Neural progenitor cell (in vitro differentiated cells): ENCODE measurements at regions not wholly inside any gene's neighbourhood (a gene's known extent, or its start where the extent isn't known, plus 50 kb on each side); places are given as distances from the start of the nearest gene placed in this dataset.

ENCODE experiments used
- DNase-seq: peaks from one replicate; pipeline ENCODE4 v3.0.0-alpha.2; 2016; ENCODE audit warnings: low spot score
- H2AFZ ChIP-seq: fragments of 200-600 bp; sonication (generic); replicated peaks from 2 replicates; pipeline ENCODE4 v1.6.1; 2016; ENCODE audit warnings: antibody characterized with exemption
- H3F3A ChIP-seq: fragments of 200-600 bp; sonication (generic); 2 replicates; pipeline ENCODE4 v1.6.1; 2016; ENCODE audit warnings: antibody characterized with exemption, low read depth
- H3K27ac ChIP-seq: fragments of 200-600 bp; sonication (generic); 2 replicates; pipeline ENCODE4 v1.5.1; 2016; ENCODE audit warnings: mild to moderate bottlenecking
- H3K27me3 ChIP-seq: fragments of 200-600 bp; sonication (generic); 2 replicates; pipeline ENCODE4 v1.6.1; 2016; ENCODE audit warnings: mild to moderate bottlenecking, moderate library complexity
- H3K36me3 ChIP-seq: fragments of 200-600 bp; sonication (generic); 2 replicates; pipeline ENCODE4 v1.5.1; 2016
- H3K4me1 ChIP-seq: fragments of 200-600 bp; sonication (generic); 2 replicates; pipeline ENCODE4 v1.6.1; 2016; ENCODE audit warnings: mixed run types
- H3K4me2 ChIP-seq: fragments of 200-600 bp; sonication (generic); 2 replicates; pipeline ENCODE4 v1.6.1; 2016
- H3K4me3 ChIP-seq: fragments of 200-600 bp; sonication (generic); 2 replicates; pipeline ENCODE4 v1.5.1; 2016
- H3K79me2 ChIP-seq: fragments of 200-600 bp; sonication (generic); 2 replicates; pipeline ENCODE4 v1.6.1; 2016; ENCODE audit warnings: low read depth
- H3K9ac ChIP-seq: fragments of 200-600 bp; sonication (generic); 2 replicates; pipeline ENCODE4 v1.6.1; 2016
- H3K9me3 ChIP-seq: fragments of 200-600 bp; sonication (generic); 2 replicates; pipeline ENCODE4 v1.5.1; 2016; ENCODE audit warnings: low read depth
- H4K20me1 ChIP-seq: fragments of 200-600 bp; sonication (generic); 2 replicates; pipeline ENCODE4 v1.6.1; 2016; ENCODE audit warnings: low read depth
- H3K27ac Mint-ChIP-seq: 3 replicates; pipeline ENCODE4 v1.8.0; 2021; ENCODE audit warnings: mixed read lengths
- H3K27me3 Mint-ChIP-seq: 2 replicates; pipeline ENCODE4 v1.8.0; 2022; ENCODE audit warnings: low read depth, mild to moderate bottlenecking, inconsistent platforms, moderate library complexity, mixed read lengths; ENCODE audit not compliant: insufficient read depth
- H3K36me3 Mint-ChIP-seq: 3 replicates; pipeline ENCODE4 v1.8.0; 2021; ENCODE audit warnings: mixed read lengths
- H3K4me1 Mint-ChIP-seq: 3 replicates; pipeline ENCODE4 v1.8.0; 2021; ENCODE audit warnings: mixed read lengths
- H3K4me3 Mint-ChIP-seq: 3 replicates; pipeline ENCODE4 v1.8.0; 2021; ENCODE audit warnings: mild to moderate bottlenecking, moderate library complexity, mixed read lengths
- H3K9me3 Mint-ChIP-seq: 3 replicates; pipeline ENCODE4 v1.8.0; 2020; ENCODE audit warnings: mixed read lengths
- CTCF ChIP-seq: fragments of 200-600 bp; sonication (generic); IDR thresholded peaks from 2 replicates; pipeline ENCODE4 v1.5.1; 2017; ENCODE audit warnings: antibody characterized with exemption, mild to moderate bottlenecking
- EZH2 ChIP-seq: fragments of 200-600 bp; sonication (generic); IDR thresholded peaks from 2 replicates; pipeline ENCODE4 v1.6.1; 2017; ENCODE audit warnings: antibody characterized with exemption, mild to moderate bottlenecking, moderate library complexity
- EZH2phosphoT487 ChIP-seq: fragments of 200-600 bp; sonication (generic); IDR thresholded peaks from 2 replicates; pipeline ENCODE4 v1.6.1; 2017; ENCODE audit warnings: antibody characterized with exemption

GRCh38 chr15:98476559-98476958, 171.8 kb upstream of the IGF1R start:
- no peaks in the 10 kb centered on the region for H3K27me3 Mint-ChIP-seq
- H3K4me3 Mint-ChIP-seq: no peak overlapping the region
- H3K4me1 ChIP-seq: no peaks in the 10 kb centered on the region
- H3K27ac Mint-ChIP-seq: no peak overlapping the region
- no peak for TF ChIP-seq EZH2phosphoT487
- no peak for TF ChIP-seq EZH2
- TF ChIP-seq CTCF: no peak
- H3K9me3 Mint-ChIP-seq: peaks cover 30% of the 10 kb centered on the region
- no peaks in the 10 kb centered on the region for H4K20me1 ChIP-seq
- peaks cover 18% of the 10 kb centered on the region for H3K9me3 ChIP-seq
- DNase-seq: no peak
- H3K36me3 Mint-ChIP-seq: peaks cover 2% of the 10 kb centered on the region
- H3K9ac ChIP-seq: no peak overlapping the region
- no peaks in the 10 kb centered on the region for H3K36me3 ChIP-seq
- H3K4me3 ChIP-seq: no peak overlapping the region
- H2AFZ ChIP-seq: no peak overlapping the region
- no peaks in the 10 kb centered on the region for H3K27me3 ChIP-seq
- H3K4me1 Mint-ChIP-seq: peaks cover 12% of the 10 kb centered on the region
- H3K4me2 ChIP-seq: no peak overlapping the region
- H3K79me2 ChIP-seq: no peaks in the 10 kb centered on the region
- H3F3A ChIP-seq: no peaks in the 10 kb centered on the region
- H3K27ac ChIP-seq: no peak overlapping the region

GRCh38 chr15:98480844-98481243, 167.5 kb upstream of the IGF1R start:
- Histone ChIP-seq H3K79me2 (no peaks in the 10 kb centered on the region), H3K27ac (no peak overlapping the region), H3K27me3 (no peaks in the 10 kb centered on the region), H4K20me1 (no peaks in the 10 kb centered on the region), H3K4me2 (no peak overlapping the region), H3K4me3 (no peak overlapping the region), H3K36me3 (no peaks in the 10 kb centered on the region), H3K4me1 (no peaks in the 10 kb centered on the region), H3F3A (no peaks in the 10 kb centered on the region), H2AFZ (no peak overlapping the region), H3K9me3 (peaks cover 32% of the 10 kb centered on the region), H3K9ac (no peak overlapping the region)
- H3K27ac Mint-ChIP-seq: peak overlapping the region; percentile 75
- TF ChIP-seq CTCF: no peak
- no peak for TF ChIP-seq EZH2phosphoT487
- no peak for TF ChIP-seq EZH2
- no peak for DNase-seq
- H3K36me3 Mint-ChIP-seq: peaks cover 2% of the 10 kb centered on the region
- no peak overlapping the region for H3K4me3 Mint-ChIP-seq
- no peaks in the 10 kb centered on the region for H3K27me3 Mint-ChIP-seq
- H3K4me1 Mint-ChIP-seq: peaks cover 14% of the 10 kb centered on the region
- peaks cover 36% of the 10 kb centered on the region for H3K9me3 Mint-ChIP-seq

GRCh38 chr15:98483575-98484130, 164.7 kb upstream of the IGF1R start:
- Histone ChIP-seq H3K27me3 (no peaks in the 10 kb centered on the region), H3K4me2 (no peak overlapping the region), H2AFZ (no peak overlapping the region), H3K4me1 (no peaks in the 10 kb centered on the region), H3F3A (no peaks in the 10 kb centered on the region), H3K9me3 (peaks cover 14% of the 10 kb centered on the region), H4K20me1 (no peaks in the 10 kb centered on the region), H3K4me3 (no peak overlapping the region), H3K79me2 (no peaks in the 10 kb centered on the region), H3K27ac (no peak overlapping the region), H3K36me3 (no peaks in the 10 kb centered on the region), H3K9ac (no peak overlapping the region)
- Mint-ChIP-seq H3K27ac (no peak overlapping the region), H3K36me3 (no peaks in the 10 kb centered on the region), H3K9me3 (peaks cover 21% of the 10 kb centered on the region), H3K4me3 (no peak overlapping the region), H3K27me3 (no peaks in the 10 kb centered on the region), H3K4me1 (peaks cover 14% of the 10 kb centered on the region)
- no peak for DNase-seq
- TF ChIP-seq EZH2phosphoT487: no peak
- no peak for TF ChIP-seq EZH2
- TF ChIP-seq CTCF: no peak
